Activated naive CD4-positive, alpha-beta T cell treated with anti-CD3 and anti-CD28 coated beads, Interleukin-2, amount 50 U/mL, for 24 hours (primary cell): ENCODE measurements at regions not wholly inside any gene's neighbourhood (a gene's known extent, or its start where the extent isn't known, plus 50 kb on each side); places are given as distances from the start of the nearest gene placed in this dataset.
"Not testable (repeated sequence)": the region's sequence is repeated elsewhere in the genome, so short reads cannot be mapped to it uniquely, and the experiment has no call there.

Source experiments
- H3K27ac Mint-ChIP-seq: one replicate; pipeline ENCODE4 v1.8.0; 2021; ENCODE audit warnings: mild to moderate bottlenecking, mixed read lengths
- H3K27me3 Mint-ChIP-seq: one replicate; pipeline ENCODE4 v1.8.0; 2021; ENCODE audit warnings: mixed read lengths
- H3K36me3 Mint-ChIP-seq: one replicate; pipeline ENCODE4 v1.8.0; 2021; ENCODE audit warnings: mixed read lengths
- H3K4me1 Mint-ChIP-seq: one replicate; pipeline ENCODE4 v1.8.0; 2021; ENCODE audit warnings: mixed read lengths
- H3K4me3 Mint-ChIP-seq: one replicate; pipeline ENCODE4 v1.8.0; 2021; ENCODE audit warnings: mild to moderate bottlenecking, mixed read lengths
- H3K9me3 Mint-ChIP-seq: one replicate; pipeline ENCODE4 v1.8.0; 2021; ENCODE audit warnings: mixed read lengths

GRCh38 chr9:102795532-102795931, 199.6 kb upstream of the CYLC2 start:
- H3K4me3 Mint-ChIP-seq, result no peak overlapping the region
- H3K27me3 Mint-ChIP-seq, result no peaks in the 10 kb centered on the region
- H3K27ac Mint-ChIP-seq, result no peak overlapping the region
- no peaks in the 10 kb centered on the region for H3K36me3 Mint-ChIP-seq
- peaks cover 22% of the 10 kb centered on the region for H3K9me3 Mint-ChIP-seq
- H3K4me1 Mint-ChIP-seq, result no peaks in the 10 kb centered on the region

GRCh38 chr9:102779356-102779755, 215.8 kb upstream of the CYLC2 start:
- Mint-ChIP-seq H3K4me1 (no peaks in the 10 kb centered on the region), H3K27ac (no peak overlapping the region), H3K27me3 (no peaks in the 10 kb centered on the region), H3K36me3 (no peaks in the 10 kb centered on the region), H3K4me3 (no peak overlapping the region), H3K9me3 (no peaks in the 10 kb centered on the region)

- H3K4me1 Mint-ChIP-seq, result no peaks in the 10 kb centered on the region
- no peaks in the 10 kb centered on the region for H3K9me3 Mint-ChIP-seq
- H3K4me3 Mint-ChIP-seq, result no peak overlapping the region
- H3K36me3 Mint-ChIP-seq, result no peaks in the 10 kb centered on the region
- H3K27me3 Mint-ChIP-seq, result no peaks in the 10 kb centered on the region
- H3K27ac Mint-ChIP-seq, result no peak overlapping the region
Measured at GRCh38 chr9:102778746-102779145, 216.4 kb upstream of the CYLC2 start.

- H3K4me3 Mint-ChIP-seq, result no peak overlapping the region
Measured at GRCh38 chr9:102770704-102771103, 224.4 kb upstream of the CYLC2 start.

GRCh38 chr9:102769307-102769706, 225.8 kb upstream of the CYLC2 start:
- Mint-ChIP-seq H3K9me3 (peaks cover 8% of the 10 kb centered on the region), H3K36me3 (no peaks in the 10 kb centered on the region), H3K27ac (no peak overlapping the region), H3K4me1 (no peaks in the 10 kb centered on the region), H3K4me3 (no peak overlapping the region), H3K27me3 (no peaks in the 10 kb centered on the region)

More at GRCh38 chr9:102770704-102771103, 224.4 kb upstream of the CYLC2 start:
- no peaks in the 10 kb centered on the region for H3K4me1 Mint-ChIP-seq
- peaks cover 1% of the 10 kb centered on the region for H3K9me3 Mint-ChIP-seq
- H3K36me3 Mint-ChIP-seq, result no peaks in the 10 kb centered on the region
- no peak overlapping the region for H3K27ac Mint-ChIP-seq
- H3K27me3 Mint-ChIP-seq, result no peaks in the 10 kb centered on the region

- no peak overlapping the region for H3K4me3 Mint-ChIP-seq
- H3K36me3 Mint-ChIP-seq, result peaks cover 1% of the 10 kb centered on the region
- peaks cover 14% of the 10 kb centered on the region for H3K9me3 Mint-ChIP-seq
- no peaks in the 10 kb centered on the region for H3K27me3 Mint-ChIP-seq
- no peak overlapping the region for H3K27ac Mint-ChIP-seq
- no peaks in the 10 kb centered on the region for H3K4me1 Mint-ChIP-seq
Measured at GRCh38 chr9:102768002-102768401, 227.1 kb upstream of the CYLC2 start.

- peaks cover 14% of the 10 kb centered on the region for H3K9me3 Mint-ChIP-seq
- no peak overlapping the region for H3K4me3 Mint-ChIP-seq
- H3K36me3 Mint-ChIP-seq, result peaks cover 1% of the 10 kb centered on the region
- H3K4me1 Mint-ChIP-seq, result no peaks in the 10 kb centered on the region
- H3K27ac Mint-ChIP-seq, result no peak overlapping the region
- no peaks in the 10 kb centered on the region for H3K27me3 Mint-ChIP-seq
Measured at GRCh38 chr9:102767076-102767475, 228.1 kb upstream of the CYLC2 start.

GRCh38 chr9:102740578-102740977, 254.6 kb upstream of the CYLC2 start:
- H3K27ac Mint-ChIP-seq, result no peak overlapping the region
- H3K4me3 Mint-ChIP-seq, result no peak overlapping the region
- H3K27me3 Mint-ChIP-seq, result no peaks in the 10 kb centered on the region
- H3K9me3 Mint-ChIP-seq, result peaks cover 5% of the 10 kb centered on the region
- H3K36me3 Mint-ChIP-seq, result no peaks in the 10 kb centered on the region
- H3K4me1 Mint-ChIP-seq, result no peaks in the 10 kb centered on the region

GRCh38 chr9:102728946-102729345, 266.2 kb upstream of the CYLC2 start:
- Mint-ChIP-seq H3K27me3 (no peaks in the 10 kb centered on the region), H3K27ac (no peak overlapping the region), H3K4me1 (no peaks in the 10 kb centered on the region), H3K4me3 (no peak overlapping the region), H3K9me3 (peaks cover 9% of the 10 kb centered on the region), H3K36me3 (no peaks in the 10 kb centered on the region)

GRCh38 chr9:102714184-102714583, 280.9 kb upstream of the CYLC2 start:
- no peaks in the 10 kb centered on the region for H3K4me1 Mint-ChIP-seq

GRCh38 chr9:102712910-102713309, 282.2 kb upstream of the CYLC2 start:
- not testable (repeated sequence) for H3K4me1 Mint-ChIP-seq, H3K4me3 Mint-ChIP-seq, H3K27me3 Mint-ChIP-seq, H3K36me3 Mint-ChIP-seq, H3K27ac Mint-ChIP-seq
- H3K9me3 Mint-ChIP-seq, result peaks cover 25% of the 10 kb centered on the region

More at GRCh38 chr9:102714184-102714583, 280.9 kb upstream of the CYLC2 start:
- H3K36me3 Mint-ChIP-seq, result no peaks in the 10 kb centered on the region
- peaks cover 34% of the 10 kb centered on the region for H3K9me3 Mint-ChIP-seq
- no peak overlapping the region for H3K27ac Mint-ChIP-seq
- no peak overlapping the region for H3K4me3 Mint-ChIP-seq
- H3K27me3 Mint-ChIP-seq, result no peaks in the 10 kb centered on the region

GRCh38 chr9:102700936-102701335, 294.2 kb upstream of the CYLC2 start:
- no peaks in the 10 kb centered on the region for H3K4me1 Mint-ChIP-seq

GRCh38 chr9:102669220-102669619, 325.9 kb upstream of the CYLC2 start:
- no peak overlapping the region for H3K4me3 Mint-ChIP-seq
- no peaks in the 10 kb centered on the region for H3K27me3 Mint-ChIP-seq
- no peak overlapping the region for H3K27ac Mint-ChIP-seq
- no peaks in the 10 kb centered on the region for H3K9me3 Mint-ChIP-seq
- H3K4me1 Mint-ChIP-seq, result no peaks in the 10 kb centered on the region
- no peaks in the 10 kb centered on the region for H3K36me3 Mint-ChIP-seq

More at GRCh38 chr9:102700936-102701335, 294.2 kb upstream of the CYLC2 start:
- Mint-ChIP-seq H3K27ac (no peak overlapping the region), H3K27me3 (no peaks in the 10 kb centered on the region), H3K36me3 (no peaks in the 10 kb centered on the region), H3K4me3 (no peak overlapping the region), H3K9me3 (no peaks in the 10 kb centered on the region)

GRCh38 chr9:102652471-102652870, 342.7 kb upstream of the CYLC2 start:
- no peaks in the 10 kb centered on the region for H3K4me1 Mint-ChIP-seq
- no peaks in the 10 kb centered on the region for H3K9me3 Mint-ChIP-seq
- H3K36me3 Mint-ChIP-seq, result no peaks in the 10 kb centered on the region
- H3K4me3 Mint-ChIP-seq, result no peak overlapping the region
- H3K27me3 Mint-ChIP-seq, result no peaks in the 10 kb centered on the region
- no peak overlapping the region for H3K27ac Mint-ChIP-seq

GRCh38 chr9:102650896-102651295, 344.2 kb upstream of the CYLC2 start:
- H3K27me3 Mint-ChIP-seq, result no peaks in the 10 kb centered on the region
- no peaks in the 10 kb centered on the region for H3K4me1 Mint-ChIP-seq
- no peaks in the 10 kb centered on the region for H3K36me3 Mint-ChIP-seq
- no peaks in the 10 kb centered on the region for H3K9me3 Mint-ChIP-seq
- no peak overlapping the region for H3K4me3 Mint-ChIP-seq
- H3K27ac Mint-ChIP-seq, result no peak overlapping the region

- Mint-ChIP-seq H3K4me3 (no peak overlapping the region), H3K9me3 (no peaks in the 10 kb centered on the region), H3K27ac (no peak overlapping the region), H3K27me3 (no peaks in the 10 kb centered on the region), H3K36me3 (no peaks in the 10 kb centered on the region), H3K4me1 (no peaks in the 10 kb centered on the region)
Measured at GRCh38 chr9:102642651-102643050, 352.5 kb upstream of the CYLC2 start.

- H3K27me3 Mint-ChIP-seq, result no peaks in the 10 kb centered on the region
- H3K9me3 Mint-ChIP-seq, result peaks cover 12% of the 10 kb centered on the region
- no peaks in the 10 kb centered on the region for H3K36me3 Mint-ChIP-seq
- H3K4me3 Mint-ChIP-seq, result no peak overlapping the region
- H3K4me1 Mint-ChIP-seq, result no peaks in the 10 kb centered on the region
- H3K27ac Mint-ChIP-seq, result no peak overlapping the region
Measured at GRCh38 chr9:102631559-102631958, 363.6 kb upstream of the CYLC2 start.
